ENCODE measurements at regions not wholly inside any gene's neighbourhood (a gene's known extent, or its start where the extent isn't known, plus 50 kb on each side); places are given as distances from the start of the nearest gene placed in this dataset.

DNA sequence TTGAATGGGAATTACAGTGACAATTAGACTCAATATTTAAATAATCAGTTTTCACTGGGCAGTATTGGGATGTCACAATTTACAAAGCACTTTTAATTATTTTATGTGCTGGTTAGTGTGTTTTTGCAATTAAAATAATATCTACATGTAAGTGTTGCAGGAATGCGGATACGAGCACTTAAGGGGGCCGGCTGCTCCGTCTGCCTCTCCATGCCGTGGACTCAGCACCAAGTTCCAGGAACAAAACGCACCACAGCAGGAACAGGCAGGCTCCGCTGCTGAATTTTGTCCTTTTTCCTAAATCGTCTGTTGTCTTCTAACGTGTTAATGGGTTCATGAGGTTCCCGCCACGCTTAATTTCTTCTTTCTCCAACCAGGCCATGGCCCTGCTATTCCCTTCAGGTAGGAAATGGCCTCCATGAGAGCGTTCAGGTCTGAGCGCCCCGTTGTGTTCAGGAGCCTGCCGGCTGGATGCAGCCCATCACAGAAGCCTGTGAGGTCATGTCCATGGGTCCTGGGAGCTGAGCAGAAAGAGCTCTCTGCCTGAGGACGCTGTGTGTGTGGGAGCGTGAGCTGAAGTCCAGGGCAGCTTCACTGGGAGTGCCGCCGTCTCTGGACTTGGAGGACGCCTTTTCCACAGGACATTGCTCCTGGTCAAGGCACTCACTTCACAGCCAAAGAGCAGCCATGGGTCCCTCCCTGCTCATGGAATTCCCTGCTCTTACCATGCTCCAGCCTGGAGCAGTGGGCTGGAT is 730.3 kb downstream of the BRD1 start:
- DNase-seq (ENCODE audit: low spot score), result no peak

DNA sequence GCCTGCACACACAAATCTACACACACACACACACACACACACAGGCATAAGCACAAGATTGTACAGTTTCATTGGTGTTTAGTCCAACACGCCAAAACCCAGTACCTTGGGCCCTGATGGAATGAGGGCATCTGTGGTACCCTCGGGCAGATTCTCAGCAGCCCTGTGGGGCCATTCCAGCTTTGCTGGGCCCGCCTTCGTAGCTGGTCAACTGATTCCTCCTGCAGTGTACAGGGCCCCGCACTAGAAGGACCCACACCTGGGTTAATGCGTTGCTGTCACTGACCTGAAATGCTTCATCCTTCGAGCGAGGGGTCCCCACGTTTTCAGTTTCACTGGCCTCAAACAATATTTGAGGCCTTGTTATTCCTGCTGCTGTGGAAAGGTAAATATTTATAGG is 731.2 kb downstream of the BRD1 start:
- DNase-seq (ENCODE audit: low spot score), result no peak

GRCh38 chr22:49095366-49095765 is 732.3 kb downstream of the BRD1 start:
- no peak for DNase-seq (ENCODE audit: low spot score)

DNA sequence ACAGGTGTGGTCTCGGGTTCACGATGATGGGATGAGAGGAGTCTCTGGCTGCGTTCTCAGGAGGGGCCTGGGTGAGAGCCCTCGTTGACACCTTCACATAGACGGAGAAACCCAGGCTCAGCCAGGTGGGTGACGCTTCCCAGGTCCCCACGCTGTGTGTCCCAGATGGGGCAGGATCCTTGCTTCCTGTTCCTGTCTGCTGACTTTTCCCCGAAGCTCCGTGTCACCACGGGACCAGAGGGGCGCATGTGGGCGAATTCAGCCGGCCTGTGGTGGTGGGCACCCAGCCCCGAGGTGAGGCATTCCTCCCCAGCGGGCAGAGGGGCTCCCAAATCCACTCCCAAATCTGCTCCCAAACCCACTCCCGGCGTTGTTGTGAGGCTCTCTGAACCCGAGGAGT is 732.8 kb downstream of the BRD1 start:
- DNase-seq (ENCODE audit: low spot score), result no peak

GRCh38 chr22:49094151-49094550 is 733.5 kb downstream of the BRD1 start:
- no peak for DNase-seq (ENCODE audit: low spot score)

DNA sequence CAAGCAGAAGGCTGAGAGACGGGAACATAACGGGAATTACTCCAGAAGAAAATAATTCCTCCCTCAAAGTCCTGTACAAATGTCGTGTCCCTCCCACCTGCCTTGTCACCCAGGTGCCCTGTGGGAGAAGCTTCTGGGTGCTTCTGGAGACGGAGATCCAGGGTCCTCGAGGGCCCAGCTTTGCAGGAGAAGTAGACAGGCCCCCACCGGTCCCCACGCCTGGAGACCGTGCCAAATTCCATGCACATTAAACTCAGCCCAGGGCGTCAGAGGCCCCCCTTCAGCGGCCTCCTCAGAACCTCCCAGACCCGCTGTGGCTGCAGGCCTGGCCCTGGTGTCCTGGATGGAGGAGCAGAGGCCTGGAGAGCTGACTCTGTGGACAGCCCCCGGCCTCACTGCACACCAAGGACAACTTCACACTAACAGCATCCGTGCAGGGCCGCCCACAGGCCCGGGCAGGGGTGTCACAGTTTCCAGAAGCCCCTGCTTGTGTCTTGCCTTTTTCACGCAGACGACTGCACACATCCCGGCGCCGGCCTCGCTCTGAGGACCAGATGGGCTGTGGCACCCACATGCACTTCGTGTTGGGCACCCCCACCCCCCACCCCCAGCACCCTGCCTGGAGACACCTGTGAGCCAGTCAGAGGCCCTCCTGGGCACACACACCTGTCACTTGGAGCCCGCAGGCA is 734.3 kb downstream of the BRD1 start:
- no peak for DNase-seq (ENCODE audit: low spot score)

DNA sequence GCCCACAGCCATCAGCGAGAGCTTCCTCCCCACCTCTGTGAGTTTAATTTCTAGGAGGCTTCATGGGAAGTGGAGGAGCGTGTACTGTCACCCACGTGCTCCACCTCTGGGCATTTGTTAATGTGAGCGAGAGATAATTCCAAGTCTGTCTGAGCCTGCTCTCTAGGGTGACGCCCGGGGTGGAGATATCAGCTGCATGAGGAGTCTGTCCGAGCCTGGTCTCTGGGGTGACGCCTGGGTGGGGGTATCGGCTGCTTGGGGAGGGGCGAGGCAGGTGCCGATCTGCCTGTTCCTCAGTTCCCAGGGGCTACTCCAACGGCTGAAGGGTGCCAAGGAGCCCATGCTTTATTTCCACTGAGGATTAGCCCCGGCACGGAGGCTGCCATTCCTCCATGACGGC is 735.0 kb downstream of the BRD1 start:
- DNase-seq (ENCODE audit: low spot score), result no peak

- no peak for DNase-seq (ENCODE audit: low spot score)
Measured at GRCh38 chr22:49091917-49092545, 735.6 kb downstream of the BRD1 start.

GRCh38 chr22:49091451-49091850 is 736.2 kb downstream of the BRD1 start:
- DNase-seq (ENCODE audit: low spot score), result no peak

GRCh38 chr22:49090853-49091135 is 736.9 kb downstream of the BRD1 start:
- no peak for DNase-seq (ENCODE audit: low spot score)

DNA sequence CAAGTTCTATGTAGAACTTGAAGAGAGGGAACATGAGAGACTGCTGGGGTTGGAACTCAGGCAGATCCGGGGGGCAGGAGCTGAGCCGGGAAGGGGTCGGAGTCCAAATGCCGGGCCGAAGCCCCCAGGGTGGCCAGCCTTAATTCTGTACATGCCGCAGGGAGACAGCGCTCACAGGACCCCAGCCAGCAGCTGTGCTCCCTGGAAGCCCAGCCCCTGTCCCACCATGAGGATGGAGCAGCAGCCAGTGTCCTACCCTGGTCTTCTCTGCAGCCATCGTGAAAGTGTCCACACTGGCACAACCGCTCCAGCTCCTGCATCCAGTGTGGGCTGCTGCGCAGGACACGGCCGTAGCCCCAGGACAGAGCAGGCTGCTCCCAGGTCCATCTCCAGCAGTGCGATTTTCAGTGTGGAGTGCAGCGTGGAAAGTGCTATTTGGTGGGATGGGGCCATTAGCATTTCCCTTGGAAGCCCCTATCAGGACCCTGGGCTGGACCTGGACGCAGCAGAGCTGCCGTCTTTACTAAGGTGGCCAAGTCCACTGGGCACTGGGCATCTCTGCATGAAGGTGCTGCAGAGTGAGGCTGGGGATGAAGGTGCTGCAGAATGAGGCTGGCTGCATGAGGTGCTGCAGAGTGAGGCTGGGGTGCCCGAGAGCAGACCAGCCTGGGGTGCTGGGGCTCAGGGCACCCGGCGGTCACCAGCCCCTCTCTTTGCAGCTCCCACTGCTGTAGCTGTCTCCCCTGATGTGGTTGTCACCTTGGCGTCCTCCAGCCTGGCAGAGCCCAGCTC is 737.4 kb downstream of the BRD1 start:
- DNase-seq (ENCODE audit: low spot score), result no peak

DNA sequence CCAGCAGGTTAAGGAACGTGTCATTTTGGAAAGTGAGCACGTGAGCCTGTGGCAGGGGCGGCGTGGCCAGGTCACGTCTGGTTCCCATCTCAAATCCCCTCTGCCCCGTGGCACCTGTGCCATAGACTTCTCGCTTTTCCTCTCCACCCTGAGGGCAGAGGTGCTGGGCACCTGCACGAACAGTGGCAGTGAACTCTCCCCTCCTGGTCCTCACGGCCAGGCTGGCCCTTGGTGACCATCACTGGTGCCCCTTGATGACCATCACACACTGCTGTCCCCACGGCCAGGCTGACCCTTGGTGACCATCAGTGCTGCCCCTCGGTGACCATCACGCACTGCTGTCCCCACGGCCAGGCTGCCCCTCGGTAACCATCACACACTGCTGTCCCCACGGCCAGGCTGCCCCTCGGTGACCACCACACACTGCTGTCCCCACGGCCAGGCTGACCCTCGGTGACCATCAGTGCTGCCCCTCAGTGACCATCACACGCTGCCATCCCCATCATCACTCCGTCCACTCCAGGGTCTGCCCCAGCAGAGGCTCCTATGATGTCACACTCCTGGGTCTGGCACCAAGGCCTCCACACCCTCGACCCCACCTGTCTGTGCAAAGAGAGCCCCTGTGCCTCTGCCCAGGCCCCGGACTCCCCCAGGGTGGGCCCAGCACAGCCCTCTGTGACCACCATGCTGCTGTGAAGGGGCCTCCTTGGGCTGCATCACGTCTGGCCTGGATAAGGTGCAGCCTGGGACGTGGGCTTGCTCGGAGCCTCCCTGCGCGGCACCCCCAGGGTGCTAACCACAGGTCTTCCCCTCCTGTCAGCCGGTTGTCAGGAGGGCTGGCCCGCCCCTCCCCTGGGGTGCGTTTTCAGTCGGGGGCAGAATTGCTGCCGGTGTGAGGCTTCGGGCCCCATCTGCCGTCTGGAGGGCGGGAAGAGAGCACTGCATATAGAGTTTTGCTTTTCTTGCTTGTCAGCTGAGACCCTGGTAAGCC is 738.6 kb downstream of the BRD1 start:
- no peak for DNase-seq (ENCODE audit: low spot score)

- DNase-seq (ENCODE audit: low spot score), result no peak
Measured at GRCh38 chr22:49087716-49088601, 739.7 kb downstream of the BRD1 start.

DNA sequence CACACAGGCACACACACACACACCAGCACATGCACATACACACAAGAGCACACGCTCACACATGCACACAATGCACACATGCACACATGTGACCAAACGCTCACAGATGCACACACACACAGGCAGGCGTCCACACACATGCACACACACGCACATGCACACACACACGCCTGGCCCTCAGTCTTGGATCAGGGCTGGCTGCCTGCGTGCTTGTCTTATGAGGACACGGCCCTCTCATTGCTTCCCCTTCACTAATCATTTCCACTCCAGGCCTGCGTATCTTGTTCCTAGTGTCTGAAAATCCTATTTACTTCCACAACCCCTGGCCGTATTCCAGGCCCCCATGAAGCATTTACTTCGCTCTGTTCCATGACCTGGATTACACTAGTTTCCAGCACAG is 740.5 kb downstream of the BRD1 start:
- no peak for DNase-seq (ENCODE audit: low spot score)

- no peak for DNase-seq (ENCODE audit: low spot score)
Measured at GRCh38 chr22:49086606-49087157, 741.0 kb downstream of the BRD1 start.

DNA sequence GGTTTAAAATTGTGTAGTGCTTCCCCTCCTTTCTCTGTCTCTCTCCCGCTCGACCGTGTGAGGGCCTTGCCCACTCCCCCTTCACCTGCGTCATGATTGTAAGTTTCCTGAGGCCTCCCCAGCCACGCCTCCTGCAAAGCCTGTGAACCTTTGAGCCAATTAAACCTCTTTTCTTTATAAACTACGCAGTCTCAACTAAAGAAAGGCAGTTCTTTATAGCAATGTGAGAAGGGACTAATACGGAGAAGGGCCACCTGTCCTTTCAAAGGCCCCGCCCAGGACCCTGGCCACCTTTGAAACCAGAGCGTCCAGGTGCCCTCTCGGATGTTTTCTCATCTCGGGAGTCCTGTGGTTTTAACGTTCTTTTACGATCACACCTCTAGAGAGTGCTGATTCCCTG is 741.5 kb downstream of the BRD1 start:
- DNase-seq (ENCODE audit: low spot score), result no peak

GRCh38 chr22:49084206-49084605 is 743.5 kb downstream of the BRD1 start:
- DNase-seq (ENCODE audit: low spot score), result no peak

- no peak for DNase-seq (ENCODE audit: low spot score)
Measured at GRCh38 chr22:49083607-49084006, 744.1 kb downstream of the BRD1 start.

DNA sequence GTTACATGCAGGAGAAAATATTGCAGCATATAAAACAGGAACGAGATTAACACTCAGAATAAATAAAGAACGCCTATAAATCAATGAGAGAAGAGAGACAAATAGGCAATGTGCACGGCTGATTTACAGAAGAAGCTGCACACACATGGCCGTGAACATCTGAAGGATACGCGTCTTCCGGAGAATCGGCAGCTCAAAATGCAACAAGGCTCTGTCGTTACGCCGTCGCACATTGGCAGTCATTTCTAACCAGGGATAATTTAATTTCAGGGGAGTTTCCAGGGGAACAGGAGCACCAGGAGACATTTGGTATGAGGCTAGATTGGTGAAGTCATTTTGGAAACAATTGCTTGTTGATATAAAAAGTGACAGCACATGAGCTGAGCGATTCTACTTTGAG is 745.2 kb downstream of the BRD1 start:
- no peak for DNase-seq (ENCODE audit: low spot score)

DNA sequence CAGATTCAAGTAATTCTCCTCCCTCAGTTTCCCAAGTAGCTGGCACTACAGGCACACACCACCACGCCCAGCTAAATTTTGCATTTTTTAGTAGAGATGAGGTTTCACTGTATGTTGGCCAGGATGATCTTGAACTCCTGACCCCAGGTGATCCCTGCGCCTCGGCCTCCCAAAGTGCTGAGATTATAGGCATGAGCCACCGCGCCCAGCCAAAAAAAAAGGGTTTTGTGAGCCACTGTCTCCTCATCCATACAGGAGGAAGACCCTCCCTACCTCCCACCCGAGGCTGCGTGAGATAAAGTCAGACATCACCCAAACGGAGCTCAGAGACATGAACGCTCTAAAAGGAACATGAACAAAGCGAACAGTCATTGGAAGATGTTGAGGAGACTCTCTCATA is 745.7 kb downstream of the BRD1 start:
- DNase-seq (ENCODE audit: low spot score), result no peak

Data from H4 (cell line).